Natural killer cell (primary cell): ENCODE measurements at regions not wholly inside any gene's neighbourhood (a gene's known extent, or its start where the extent isn't known, plus 50 kb on each side); places are given as distances from the start of the nearest gene placed in this dataset.
"Not testable (repeated sequence)": the region's sequence is repeated elsewhere in the genome, so short reads cannot be mapped to it uniquely, and the experiment has no call there.

ENCODE experiments used
- ATAC-seq, 3 donors: fragments of 150-1000 bp in 2 of 3; fragments of 200-7000 bp in 1 of 3; cut with Tn5 transposase; 1 replicate in 1 of 3; 2 replicates in 2 of 3; pipeline ENCODE4 v1.10.0; 2021; ENCODE audit warnings: mild to moderate bottlenecking in 2 of 3, moderate library complexity in 2 of 3
- DNase-seq, 2 donors: peaks; one replicate each; pipeline versions ENCODE4 v3.0.0 to v3.0.0-alpha.2; 2013 to 2021; ENCODE audit warnings: mixed read lengths in 1 of 2
- H3K27ac ChIP-seq: one replicate; pipeline ENCODE4 v1.5.1; 2013; ENCODE audit warnings: mild to moderate bottlenecking, low read length
- H3K27me3 ChIP-seq: one replicate; pipeline ENCODE4 v1.6.1; 2013; ENCODE audit warnings: low read length; ENCODE audit not compliant: control insufficient read depth, insufficient read depth
- H3K36me3 ChIP-seq: one replicate; pipeline ENCODE4 v1.6.1; 2013; ENCODE audit warnings: low read length; ENCODE audit not compliant: control insufficient read depth, insufficient read depth
- H3K4me1 ChIP-seq: one replicate; pipeline ENCODE4 v1.6.1; 2013; ENCODE audit warnings: low read length; ENCODE audit not compliant: control insufficient read depth, insufficient read depth
- H3K4me3 ChIP-seq: one replicate; pipeline ENCODE4 v1.5.1; 2013; ENCODE audit warnings: low read length
- H3K9me3 ChIP-seq: one replicate; pipeline ENCODE4 v1.6.1; 2013; ENCODE audit warnings: low read length; ENCODE audit not compliant: control insufficient read depth, insufficient read depth
- H3K27ac Mint-ChIP-seq, 2 donors: one replicate each; pipeline ENCODE4 v1.8.0; 2022; ENCODE audit warnings: mild to moderate bottlenecking in 2 of 2, mixed read lengths in 2 of 2, moderate library complexity in 1 of 2
- H3K27me3 Mint-ChIP-seq, 2 donors: one replicate each; pipeline ENCODE4 v1.8.0; 2022; ENCODE audit warnings: low read depth in 2 of 2, mixed read lengths in 2 of 2
- H3K36me3 Mint-ChIP-seq: one replicate; pipeline ENCODE4 v1.8.0; 2022; ENCODE audit warnings: mixed read lengths
- H3K4me1 Mint-ChIP-seq, 2 donors: one replicate each; pipeline ENCODE4 v1.8.0; 2022; ENCODE audit warnings: mixed read lengths in 2 of 2
- H3K4me3 Mint-ChIP-seq: one replicate; pipeline ENCODE4 v1.8.0; 2022; ENCODE audit warnings: mild to moderate bottlenecking, moderate library complexity, mixed read lengths
- H3K9me3 Mint-ChIP-seq, 2 donors: one replicate each; pipeline ENCODE4 v1.8.0; 2022; ENCODE audit warnings: mixed read lengths in 2 of 2
- WGBS: methylation state at CpG from one replicate; pipeline ENCODE4 v1.1.7; 2013; ENCODE audit warnings: missing lambda C conversion rate; ENCODE audit not compliant: insufficient coverage; 5-methylcytosine and 5-hydroxymethylcytosine counted together
- intact Hi-C: fragments of 100-400 bp; cut with micrococcal nuclease; formaldehyde crosslinking; loops from one replicate; pipeline ENCODE4 v1.14.2; 2022

DNA sequence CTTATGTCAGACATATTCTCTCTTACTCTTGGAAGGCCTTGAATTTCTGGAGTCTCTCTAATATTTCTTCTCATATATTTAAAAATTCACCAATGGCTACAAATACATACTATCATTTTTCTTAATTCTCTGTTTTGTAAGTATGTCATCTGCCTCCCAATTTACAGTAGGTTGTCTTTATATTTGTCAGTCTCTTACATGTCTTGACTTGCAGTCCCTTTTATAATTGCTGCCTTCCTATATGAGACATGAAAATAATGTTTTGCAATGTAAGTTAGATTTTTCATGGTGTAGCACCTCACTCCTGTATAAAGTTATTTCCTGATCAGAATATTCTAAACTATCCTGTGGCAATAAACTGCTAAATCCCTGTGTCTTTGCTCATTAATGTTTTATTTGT, 223.1 kb upstream of the C1QTNF3 start:
- H3K9me3 Mint-ChIP-seq, intact Hi-C loops, H3K27ac ChIP-seq, H3K4me3 ChIP-seq, H3K4me1 Mint-ChIP-seq, H3K36me3 Mint-ChIP-seq, H3K27ac Mint-ChIP-seq, H3K36me3 ChIP-seq, ATAC-seq, H3K4me1 ChIP-seq, DNase-seq, H3K4me3 Mint-ChIP-seq, H3K27me3 ChIP-seq, H3K9me3 ChIP-seq: not testable (repeated sequence)
- peaks cover 0 to 12% of the 10 kb centered on the region in 2 donors for H3K27me3 Mint-ChIP-seq

DNA sequence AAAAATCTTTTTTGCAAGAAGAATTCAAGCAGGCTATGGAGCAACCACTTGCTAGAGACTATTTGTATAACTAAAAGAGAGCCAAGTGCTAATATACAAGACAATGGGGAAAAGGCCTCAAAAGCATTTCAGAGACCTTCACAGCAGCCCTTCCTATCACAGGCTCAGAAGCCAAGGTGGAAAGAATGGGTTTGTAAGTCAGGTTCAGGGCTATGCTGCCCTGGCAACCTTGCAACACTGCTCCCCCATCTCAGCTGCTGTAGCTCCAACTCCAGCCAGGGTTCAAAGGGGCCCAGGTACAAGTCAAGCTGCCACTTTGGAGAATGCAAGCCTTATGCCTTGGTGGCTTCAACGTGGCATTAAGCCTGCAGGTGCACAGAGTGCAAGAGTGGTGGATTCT, 253.7 kb upstream of the C1QTNF3 start:
- DNase-seq, H3K4me1 ChIP-seq, H3K27me3 Mint-ChIP-seq, H3K27ac ChIP-seq, ATAC-seq, H3K4me3 Mint-ChIP-seq, H3K36me3 Mint-ChIP-seq, H3K36me3 ChIP-seq, H3K4me3 ChIP-seq, H3K9me3 Mint-ChIP-seq, H3K4me1 Mint-ChIP-seq, H3K9me3 ChIP-seq, H3K27me3 ChIP-seq, H3K27ac Mint-ChIP-seq, intact Hi-C loops: not testable (repeated sequence)
- 70% methylated on average over 1 of the region's 1 CpG for WGBS

DNA sequence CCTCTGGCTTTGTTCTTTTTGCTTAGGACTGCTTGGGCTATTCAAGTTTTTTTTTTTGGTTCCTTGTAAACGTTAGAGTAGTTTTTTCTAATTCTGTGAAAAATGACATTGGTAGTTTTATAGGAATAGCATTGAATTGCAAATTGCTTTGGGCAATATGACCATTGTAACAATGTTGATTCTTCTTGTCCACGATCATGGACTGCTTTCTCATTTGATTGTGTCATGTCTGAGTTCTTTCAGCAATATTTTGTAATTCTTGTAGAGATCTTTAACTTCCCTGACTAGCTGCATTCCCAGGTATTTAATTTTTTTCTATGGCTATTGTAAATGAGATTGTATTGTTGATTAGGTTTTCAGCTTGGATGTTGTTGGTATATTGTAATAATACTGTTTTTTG, 286.2 kb upstream of the C1QTNF3 start:
- H3K27me3 ChIP-seq, H3K4me1 ChIP-seq, H3K36me3 ChIP-seq, H3K4me3 ChIP-seq, H3K27ac Mint-ChIP-seq, intact Hi-C loops, DNase-seq, H3K9me3 ChIP-seq, ATAC-seq, H3K36me3 Mint-ChIP-seq, H3K27ac ChIP-seq, H3K27me3 Mint-ChIP-seq, H3K4me1 Mint-ChIP-seq, H3K4me3 Mint-ChIP-seq, H3K9me3 Mint-ChIP-seq: not testable (repeated sequence)
- WGBS: 40% methylated on average over 1 of the region's 2 CpGs

DNA sequence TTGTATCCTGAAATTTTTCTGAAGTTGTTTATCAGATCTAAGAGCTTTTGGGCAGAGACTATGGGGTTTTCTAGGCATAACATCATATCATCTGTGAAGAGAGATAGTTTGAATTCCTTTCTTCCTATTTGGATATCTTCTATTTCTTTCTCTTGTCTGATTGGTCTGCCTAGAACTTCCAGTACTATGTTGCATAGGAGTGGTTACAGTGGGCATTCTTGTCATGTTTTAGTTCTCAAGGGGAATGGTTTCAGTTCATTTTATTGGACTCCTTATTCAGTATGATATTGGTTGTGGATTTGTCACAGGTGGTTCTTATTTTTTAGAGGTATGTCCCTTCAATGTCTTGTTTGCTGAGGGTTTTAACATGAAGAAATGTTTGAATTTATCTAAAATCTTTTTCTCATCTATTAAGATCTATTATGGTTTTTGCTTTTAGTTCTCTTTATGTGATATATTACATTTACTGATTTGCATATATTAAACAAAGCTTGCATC, 286.6 kb upstream of the C1QTNF3 start:
- H3K9me3 ChIP-seq: not testable (repeated sequence)

DNA sequence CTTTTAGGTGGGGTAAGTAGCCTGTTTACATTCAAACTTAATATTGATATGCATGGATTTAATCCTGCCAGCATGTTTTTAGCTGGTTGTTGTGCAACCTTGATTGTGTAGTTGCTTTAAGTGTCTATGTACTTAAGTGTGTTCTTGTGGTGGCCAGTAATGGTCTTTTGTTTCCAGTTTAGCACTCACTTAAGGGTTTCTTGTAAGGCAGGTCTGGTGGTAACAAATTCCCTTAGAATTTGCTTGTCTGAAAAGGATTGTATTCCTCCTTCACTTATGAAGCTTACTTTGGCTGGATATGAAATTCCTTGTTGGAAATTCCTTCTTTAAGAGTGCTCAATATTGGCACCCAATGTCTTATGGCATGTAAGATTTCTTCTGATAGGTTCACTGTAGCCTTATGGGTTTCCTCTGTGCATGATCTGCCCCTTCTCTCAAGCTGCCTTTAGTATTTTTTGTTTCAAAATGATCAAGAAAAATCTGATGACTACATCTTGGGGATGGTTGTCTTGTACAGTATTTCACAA, 289.0 kb upstream of the C1QTNF3 start:
- intact Hi-C loops, H3K27ac ChIP-seq, H3K9me3 Mint-ChIP-seq, H3K4me3 ChIP-seq, H3K36me3 Mint-ChIP-seq, H3K27me3 ChIP-seq, H3K4me1 Mint-ChIP-seq, H3K27me3 Mint-ChIP-seq, H3K4me3 Mint-ChIP-seq, DNase-seq, H3K27ac Mint-ChIP-seq, ATAC-seq, H3K36me3 ChIP-seq, H3K9me3 ChIP-seq, H3K4me1 ChIP-seq: not testable (repeated sequence)

More for the DNA sequence above, 286.6 kb upstream of the C1QTNF3 start:
- H3K4me3 ChIP-seq, H3K27me3 ChIP-seq, H3K4me3 Mint-ChIP-seq, H3K36me3 Mint-ChIP-seq, DNase-seq, intact Hi-C loops, H3K27ac Mint-ChIP-seq, H3K9me3 Mint-ChIP-seq, H3K4me1 Mint-ChIP-seq, H3K4me1 ChIP-seq, H3K27ac ChIP-seq, H3K36me3 ChIP-seq, ATAC-seq, H3K27me3 Mint-ChIP-seq: not testable (repeated sequence)

DNA sequence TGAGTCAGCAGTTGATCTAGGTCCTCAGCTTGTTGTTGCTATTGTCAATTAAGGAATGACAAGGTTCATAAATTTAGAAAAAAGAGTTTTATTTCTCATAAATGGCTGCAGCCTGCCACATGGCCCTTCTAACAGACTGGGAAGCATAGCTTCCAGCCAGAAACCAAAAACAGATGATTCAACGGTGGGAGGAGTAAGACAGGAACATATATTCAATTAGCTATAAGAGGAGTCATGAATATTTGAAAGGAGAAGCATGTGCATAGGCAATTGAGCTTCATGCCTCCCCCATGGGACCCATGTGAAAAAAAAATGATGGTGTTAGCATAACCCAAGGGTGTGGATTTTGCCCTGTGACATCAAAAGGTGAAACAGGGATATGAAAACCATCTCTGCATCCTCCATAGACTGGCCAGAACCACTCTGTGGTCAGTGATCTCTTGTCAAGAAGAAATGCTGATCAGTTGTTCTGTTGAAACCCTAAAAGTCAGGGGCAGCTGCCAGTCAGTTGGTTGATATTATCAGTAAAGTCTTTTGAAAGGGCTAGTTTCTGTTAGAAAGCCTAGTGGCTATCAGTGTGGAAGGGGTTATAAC, 296.5 kb upstream of the C1QTNF3 start:
- H3K4me3 Mint-ChIP-seq, H3K9me3 ChIP-seq, H3K27ac Mint-ChIP-seq, H3K27me3 Mint-ChIP-seq, H3K4me3 ChIP-seq, ATAC-seq, DNase-seq, H3K4me1 ChIP-seq, H3K36me3 Mint-ChIP-seq, H3K27ac ChIP-seq, H3K36me3 ChIP-seq, H3K4me1 Mint-ChIP-seq, intact Hi-C loops, H3K27me3 ChIP-seq, H3K9me3 Mint-ChIP-seq: not testable (repeated sequence)
- 80% methylated on average over 1 of the region's 1 CpG for WGBS

DNA sequence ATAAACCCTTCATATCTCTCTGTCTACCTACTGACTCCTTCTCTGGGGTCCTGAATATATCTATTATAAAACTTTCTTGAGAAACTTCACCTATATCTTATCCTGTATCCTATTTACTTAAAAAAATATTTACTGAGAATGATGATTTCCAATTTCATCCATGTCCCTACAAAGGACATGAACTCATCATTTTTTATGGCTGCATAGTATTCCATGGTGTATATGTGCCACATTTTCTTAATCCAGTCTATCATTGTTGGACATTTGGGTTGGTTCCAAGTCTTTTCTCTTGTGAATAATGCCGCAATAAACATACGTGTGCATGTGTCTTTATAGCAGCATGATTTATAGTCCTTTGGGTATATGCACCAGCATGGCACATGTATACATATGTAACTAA, 301.7 kb upstream of the RAI14 start:
- H3K9me3 ChIP-seq, H3K36me3 ChIP-seq, ATAC-seq, H3K27ac Mint-ChIP-seq, H3K4me3 ChIP-seq, H3K4me3 Mint-ChIP-seq, H3K4me1 ChIP-seq, H3K27me3 ChIP-seq, H3K27me3 Mint-ChIP-seq, DNase-seq, H3K27ac ChIP-seq, H3K4me1 Mint-ChIP-seq, H3K9me3 Mint-ChIP-seq, intact Hi-C loops, H3K36me3 Mint-ChIP-seq: not testable (repeated sequence)
- WGBS: no CpG with 5 or more reads among the region's 2 CpGs

DNA sequence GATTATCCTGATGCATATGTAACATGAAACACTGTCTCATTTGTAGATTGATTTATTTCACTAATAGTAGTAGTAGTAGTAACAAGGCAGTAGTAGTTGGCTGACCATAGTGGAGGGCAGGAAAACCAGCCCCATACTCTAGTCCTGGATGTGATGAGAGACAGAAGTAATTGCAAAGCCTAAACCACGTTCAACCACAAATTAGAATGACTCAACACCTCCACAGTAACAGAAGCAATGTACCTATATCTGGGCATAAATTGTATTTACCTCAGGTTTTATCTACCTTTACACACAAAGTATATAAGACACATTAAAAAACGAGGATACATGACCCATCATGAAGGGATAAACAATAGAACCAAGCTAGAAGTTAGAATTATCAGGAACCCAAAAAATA, 284.7 kb upstream of the RAI14 start:
- H3K4me3 Mint-ChIP-seq, H3K36me3 Mint-ChIP-seq, H3K9me3 Mint-ChIP-seq, H3K27ac Mint-ChIP-seq, H3K4me3 ChIP-seq, ATAC-seq, DNase-seq, H3K36me3 ChIP-seq, H3K27ac ChIP-seq, H3K9me3 ChIP-seq, intact Hi-C loops, H3K27me3 ChIP-seq, H3K4me1 Mint-ChIP-seq, H3K4me1 ChIP-seq: not testable (repeated sequence)
- no CpG with 5 or more reads among the region's 2 CpGs for WGBS
- H3K27me3 Mint-ChIP-seq: peaks cover 0 to 11% of the 10 kb centered on the region in 2 donors
